ENCODE measurements at regions not wholly inside any gene's neighbourhood (a gene's known extent, or its start where the extent isn't known, plus 50 kb on each side); places are given as distances from the start of the nearest gene placed in this dataset.

DNA sequence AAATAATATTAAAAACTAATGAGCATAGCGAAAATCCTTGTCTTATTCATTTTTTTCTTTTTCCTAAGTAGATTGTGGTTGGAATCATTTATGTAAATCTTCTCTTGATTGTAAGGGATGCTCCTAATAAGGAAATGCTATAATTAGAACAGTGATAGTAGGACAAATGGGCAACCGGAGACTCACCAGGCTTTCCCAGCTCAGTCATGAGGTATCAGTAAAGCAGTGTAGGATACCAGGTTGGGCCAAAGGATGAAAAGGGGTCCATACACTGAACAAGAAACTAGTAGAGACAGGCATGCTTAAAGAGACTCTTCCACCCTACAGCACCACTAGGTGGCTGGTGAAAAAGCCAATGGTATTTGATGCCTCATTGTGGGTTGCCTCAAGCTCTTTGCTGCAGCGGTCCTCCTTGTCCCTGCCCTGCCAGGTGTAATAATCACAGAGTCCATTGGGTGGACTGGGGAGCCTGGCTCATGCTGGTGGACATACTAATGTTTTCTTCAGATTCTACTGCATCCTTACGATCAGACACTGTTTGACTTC is 71.4 kb upstream of the FAM98A start:
- Histone ChIP-seq H3K27ac (ENCODE audit: control insufficient read depth, insufficient read depth) (no peak overlapping the region), H3K4me2 (ENCODE audit: control insufficient read depth, insufficient read depth) (no peak overlapping the region), H3K27me3 (replicated peaks in 1 of 2; ENCODE audit: control insufficient read depth in 2 of 2, insufficient read depth in 2 of 2, low read length in 1 of 2) (no peaks in the 10 kb centered on the region; a peak in 1 of 4 replicates), H3K4me1 (ENCODE audit: control insufficient read depth, insufficient read depth, low read length) (no peaks in the 10 kb centered on the region), H4K20me1 (ENCODE audit: control insufficient read depth, insufficient read depth) (no peaks in the 10 kb centered on the region), H3K9ac (ENCODE audit: control insufficient read depth, insufficient read depth, low read length) (no peak overlapping the region), H3K9me3 (replicated peaks; ENCODE audit: control insufficient read depth, insufficient read depth, low read length) (no peaks in the 10 kb centered on the region), H3K36me3 (ENCODE audit: control insufficient read depth in 2 of 2, insufficient read depth in 2 of 2, low read length in 1 of 2) (no peaks in the 10 kb centered on the region), H3K79me2 (ENCODE audit: control insufficient read depth, insufficient read depth, low read length) (no peaks in the 10 kb centered on the region), H3K4me3 (no peak overlapping the region), H2AFZ (ENCODE audit: control insufficient read depth, low read depth, low read length) (no peak overlapping the region)
- peak; percentile 74 for ATAC-seq
- FAIRE-seq: no peak
- ChIA-PET RAD21 (ENCODE audit: unreplicated experiment) (no interaction called here), CTCF (interaction anchor here (1.2 kb wide), 1 partner anchor 35 kb away, joined by 3 read pairs; no protein-coding TSS in a partner anchor), POLR2A (no interaction called here), SMC1A (ENCODE audit: uncharacterized antibody, unreplicated experiment) (no interaction called here)
- TF ChIP-seq, protein P1, sequence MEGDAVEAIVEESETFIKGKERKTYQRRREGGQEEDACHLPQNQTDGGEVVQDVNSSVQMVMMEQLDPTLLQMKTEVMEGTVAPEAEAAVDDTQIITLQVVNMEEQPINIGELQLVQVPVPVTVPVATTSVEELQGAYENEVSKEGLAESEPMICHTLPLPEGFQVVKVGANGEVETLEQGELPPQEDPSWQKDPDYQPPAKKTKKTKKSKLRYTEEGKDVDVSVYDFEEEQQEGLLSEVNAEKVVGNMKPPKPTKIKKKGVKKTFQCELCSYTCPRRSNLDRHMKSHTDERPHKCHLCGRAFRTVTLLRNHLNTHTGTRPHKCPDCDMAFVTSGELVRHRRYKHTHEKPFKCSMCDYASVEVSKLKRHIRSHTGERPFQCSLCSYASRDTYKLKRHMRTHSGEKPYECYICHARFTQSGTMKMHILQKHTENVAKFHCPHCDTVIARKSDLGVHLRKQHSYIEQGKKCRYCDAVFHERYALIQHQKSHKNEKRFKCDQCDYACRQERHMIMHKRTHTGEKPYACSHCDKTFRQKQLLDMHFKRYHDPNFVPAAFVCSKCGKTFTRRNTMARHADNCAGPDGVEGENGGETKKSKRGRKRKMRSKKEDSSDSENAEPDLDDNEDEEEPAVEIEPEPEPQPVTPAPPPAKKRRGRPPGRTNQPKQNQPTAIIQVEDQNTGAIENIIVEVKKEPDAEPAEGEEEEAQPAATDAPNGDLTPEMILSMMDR (IDR thresholded peaks at IDR 0.05 in 2 of 3, conservative IDR thresholded peaks at IDR 0.05 in 1 of 3; ENCODE audit: control insufficient read depth in 2 of 3, extremely low read depth in 1 of 3, insufficient read depth in 1 of 3, low read depth in 3 of 3, low read length in 3 of 3): 0 out of 6 replicates have a peak, but pooled peaks of 1 of the 3 experiments have one; percentile 14
- no peak for TF ChIP-seq NFIC (IDR thresholded peaks at IDR 0.05; ENCODE audit: low read depth, low read length)
- WGBS (ENCODE audit: insufficient coverage, insufficient replicate concordance, low lambda C conversion rate, missing lambda C conversion rate): 43% methylated on average over 4 of the region's 4 CpGs
- no peak for DNase-seq (ENCODE audit: low read depth, low spot score)
- intact Hi-C loops (cut with micrococcal nuclease; ENCODE audit: unreplicated experiment) (loop anchor here (10.0 kb wide), 3 partner anchors 424 to 1674 kb away; no protein-coding TSS in a partner anchor), in situ Hi-C loops (cut with MboI) (no loop called here)
- no TSS peak for BruUV-seq (replicated peaks)

DNA sequence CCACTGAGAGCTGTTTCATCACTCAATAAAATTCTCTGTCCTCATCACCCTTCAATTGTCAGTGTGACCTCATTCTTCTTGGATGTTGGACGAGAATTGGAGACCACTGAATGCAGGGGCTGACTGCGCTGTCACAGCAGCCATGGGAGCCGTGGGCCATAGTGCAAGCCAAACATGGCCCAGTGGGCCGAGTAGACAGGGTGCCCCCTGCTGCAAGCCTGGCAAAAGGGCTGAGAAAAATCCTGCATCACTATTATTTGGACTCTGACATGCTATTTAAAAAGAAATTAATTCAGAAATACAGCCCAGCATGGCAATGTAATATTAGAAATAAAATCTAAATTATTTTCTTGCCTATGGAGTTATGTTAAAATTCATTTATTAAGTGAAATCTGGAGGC is 67.8 kb upstream of the FAM98A start:
- Histone ChIP-seq H3K4me3 (no peak overlapping the region), H3K4me1 (ENCODE audit: control insufficient read depth, insufficient read depth, low read length) (no peaks in the 10 kb centered on the region), H4K20me1 (ENCODE audit: control insufficient read depth, insufficient read depth) (no peaks in the 10 kb centered on the region), H3K4me2 (ENCODE audit: control insufficient read depth, insufficient read depth) (no peak overlapping the region), H3K36me3 (ENCODE audit: control insufficient read depth in 2 of 2, insufficient read depth in 2 of 2, low read length in 1 of 2) (no peaks in the 10 kb centered on the region), H3K27ac (ENCODE audit: control insufficient read depth, insufficient read depth) (no peak overlapping the region), H3K9ac (ENCODE audit: control insufficient read depth, insufficient read depth, low read length) (no peak overlapping the region), H3K9me3 (replicated peaks; ENCODE audit: control insufficient read depth, insufficient read depth, low read length) (no peaks in the 10 kb centered on the region), H3K27me3 (replicated peaks in 1 of 2; ENCODE audit: control insufficient read depth in 2 of 2, insufficient read depth in 2 of 2, low read length in 1 of 2) (no peaks in the 10 kb centered on the region; a peak in 1 of 4 replicates), H3K79me2 (ENCODE audit: control insufficient read depth, insufficient read depth, low read length) (no peaks in the 10 kb centered on the region), H2AFZ (ENCODE audit: control insufficient read depth, low read depth, low read length) (no peak overlapping the region)
- ATAC-seq (no peak), DNase-seq (ENCODE audit: low read depth, low spot score) (no peak), FAIRE-seq (no peak)
- no TSS peak for BruUV-seq (replicated peaks)
- in situ Hi-C loops (cut with MboI) (no loop called here), intact Hi-C loops (cut with micrococcal nuclease; ENCODE audit: unreplicated experiment) (no loop called here)
- ChIA-PET CTCF (no interaction called here), SMC1A (ENCODE audit: uncharacterized antibody, unreplicated experiment) (no interaction called here), POLR2A (no interaction called here), RAD21 (ENCODE audit: unreplicated experiment) (no interaction called here)
- WGBS (ENCODE audit: insufficient coverage, insufficient replicate concordance, low lambda C conversion rate, missing lambda C conversion rate): 4% methylated on average over 4 of the region's 4 CpGs
- TF ChIP-seq FOXK2 (IDR thresholded peaks at IDR 0.05) (no peak), YY1 (IDR thresholded peaks at IDR 0.05; ENCODE audit: low read depth, low read length) (no peak)
- TF ChIP-seq, protein P1 (IDR thresholded peaks at IDR 0.05 in 2 of 3, conservative IDR thresholded peaks at IDR 0.05 in 1 of 3; ENCODE audit: control insufficient read depth in 2 of 3, extremely low read depth in 1 of 3, insufficient read depth in 1 of 3, low read depth in 3 of 3, low read length in 3 of 3): peak in 2 of 3 experiments; percentile 7 to 11; a peak in 1 of 6 replicates

Data from GM12878 (cell line).